K562 (cell line): ENCODE measurements at regions not wholly inside any gene's neighbourhood (a gene's known extent, or its start where the extent isn't known, plus 50 kb on each side); places are given as distances from the start of the nearest gene placed in this dataset.

ENCODE experiments used
- ETV6 ChIP-seq, 3 experiments: fragments of 150-350 bp in 1 of 3; sonication (generic) in 1 of 3; formaldehyde crosslinking in 1 of 3; IDR thresholded peaks; 2 replicates each; pipeline versions ENCODE4 v1.6.1 to v1.8.0; 2014 to 2022; ENCODE audit warnings: borderline replicate concordance in 2 of 3, low read depth in 2 of 3, antibody characterized with exemption in 1 of 3, low read length in 1 of 3, mild to moderate bottlenecking in 1 of 3, missing genetic modification reagents in 1 of 3
- IRF2 ChIP-seq: sonication (generic); formaldehyde crosslinking; IDR thresholded peaks from 2 replicates; pipeline ENCODE4 v1.8.1; 2022; ENCODE audit warnings: mild to moderate bottlenecking, missing genetic modification reagents
- NFIC ChIP-seq: fragments of 450-650 bp; IDR thresholded peaks from 2 replicates; pipeline ENCODE4 v1.6.1; 2017; ENCODE audit warnings: mild to moderate bottlenecking, inconsistent platforms
- TRIM24 ChIP-seq, 2 experiments: fragments of 450-650 bp; IDR thresholded peaks; 2 replicates each; pipeline ENCODE4 v1.6.1; 2016
- ZC3H8 ChIP-seq: fragments of 450-650 bp; IDR thresholded peaks from 2 replicates; pipeline ENCODE4 v1.6.1; 2017
- ZNF12 ChIP-seq: sonication (generic); formaldehyde crosslinking; IDR thresholded peaks from 2 replicates; pipeline ENCODE4 v1.4.0; 2020; ENCODE audit warnings: mild to moderate bottlenecking, missing genetic modification reagents
- TF ChIP-seq, protein P1 (sequence below), 2 experiments: fragments of 450-650 bp; formaldehyde crosslinking in 1 of 2; IDR thresholded peaks; 2 replicates each; pipeline versions ENCODE4 v1.4.0 to v1.6.1; 2014 to 2020; ENCODE audit warnings: mild to moderate bottlenecking in 2 of 2, borderline replicate concordance in 1 of 2, low read depth in 1 of 2
- TF ChIP-seq, protein P2 (sequence below): fragments of 250-450 bp; sonication (Bioruptor Pico); IDR thresholded peaks from 2 replicates; pipeline ENCODE4 v1.5.0; 2020; ENCODE audit warnings: mild to moderate bottlenecking, borderline replicate concordance

DNA sequence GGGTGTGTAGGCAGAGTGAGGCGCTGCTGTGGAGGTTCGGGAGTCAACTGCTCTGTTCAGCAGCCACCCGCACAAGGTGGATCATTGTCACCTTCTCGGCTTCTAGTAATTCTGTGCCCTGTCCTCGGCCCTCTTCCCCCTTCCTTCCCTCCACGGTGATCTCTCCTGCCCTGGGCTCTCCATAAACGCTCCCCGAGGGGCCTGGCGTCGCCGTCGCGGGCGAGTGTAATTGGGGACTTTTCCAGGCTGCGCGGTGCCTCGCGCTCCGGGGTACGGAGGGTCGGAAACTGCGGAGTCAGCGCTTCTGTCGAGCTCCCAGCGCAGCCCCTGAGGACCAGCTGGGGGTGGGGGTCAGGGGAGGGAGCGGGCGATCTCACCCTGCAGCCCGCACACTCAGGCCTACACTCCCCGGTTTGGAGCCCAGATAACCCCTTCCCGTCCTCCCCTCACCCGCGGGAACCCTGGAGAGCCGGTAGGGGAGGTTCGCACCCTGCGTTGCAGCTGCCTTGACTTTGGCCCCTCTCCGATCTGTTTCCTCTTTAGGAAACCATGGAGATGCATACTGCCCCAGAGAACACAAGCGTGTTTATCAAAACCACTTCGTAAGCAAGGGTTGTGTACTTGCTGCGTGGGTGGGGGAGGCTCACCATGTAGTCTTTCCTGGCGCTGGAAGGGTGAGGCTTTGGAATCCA, 188.3 kb upstream of the ZNF618 start:
- no peak for TF ChIP-seq NFIC
- no peak for TF ChIP-seq ZNF12 (CRISPR knock-in tag)
- no peak for TF ChIP-seq TRIM24 (IDR thresholded peaks at IDR 0.05)
- TF ChIP-seq, protein P1, sequence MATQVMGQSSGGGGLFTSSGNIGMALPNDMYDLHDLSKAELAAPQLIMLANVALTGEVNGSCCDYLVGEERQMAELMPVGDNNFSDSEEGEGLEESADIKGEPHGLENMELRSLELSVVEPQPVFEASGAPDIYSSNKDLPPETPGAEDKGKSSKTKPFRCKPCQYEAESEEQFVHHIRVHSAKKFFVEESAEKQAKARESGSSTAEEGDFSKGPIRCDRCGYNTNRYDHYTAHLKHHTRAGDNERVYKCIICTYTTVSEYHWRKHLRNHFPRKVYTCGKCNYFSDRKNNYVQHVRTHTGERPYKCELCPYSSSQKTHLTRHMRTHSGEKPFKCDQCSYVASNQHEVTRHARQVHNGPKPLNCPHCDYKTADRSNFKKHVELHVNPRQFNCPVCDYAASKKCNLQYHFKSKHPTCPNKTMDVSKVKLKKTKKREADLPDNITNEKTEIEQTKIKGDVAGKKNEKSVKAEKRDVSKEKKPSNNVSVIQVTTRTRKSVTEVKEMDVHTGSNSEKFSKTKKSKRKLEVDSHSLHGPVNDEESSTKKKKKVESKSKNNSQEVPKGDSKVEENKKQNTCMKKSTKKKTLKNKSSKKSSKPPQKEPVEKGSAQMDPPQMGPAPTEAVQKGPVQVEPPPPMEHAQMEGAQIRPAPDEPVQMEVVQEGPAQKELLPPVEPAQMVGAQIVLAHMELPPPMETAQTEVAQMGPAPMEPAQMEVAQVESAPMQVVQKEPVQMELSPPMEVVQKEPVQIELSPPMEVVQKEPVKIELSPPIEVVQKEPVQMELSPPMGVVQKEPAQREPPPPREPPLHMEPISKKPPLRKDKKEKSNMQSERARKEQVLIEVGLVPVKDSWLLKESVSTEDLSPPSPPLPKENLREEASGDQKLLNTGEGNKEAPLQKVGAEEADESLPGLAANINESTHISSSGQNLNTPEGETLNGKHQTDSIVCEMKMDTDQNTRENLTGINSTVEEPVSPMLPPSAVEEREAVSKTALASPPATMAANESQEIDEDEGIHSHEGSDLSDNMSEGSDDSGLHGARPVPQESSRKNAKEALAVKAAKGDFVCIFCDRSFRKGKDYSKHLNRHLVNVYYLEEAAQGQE (IDR thresholded peaks at IDR 0.05; ENCODE audit: borderline replicate concordance): no peak
- TF ChIP-seq, protein P1 (CRISPR knock-in tag; IDR thresholded peaks at IDR 0.05; ENCODE audit: low read depth): no peak
- no peak for TF ChIP-seq IRF2
- TF ChIP-seq ETV6 (IDR thresholded peaks at IDR 0.05; ENCODE audit: borderline replicate concordance in 1 of 2, low read depth in 2 of 2, low read length in 1 of 2): no peak
- no peak for TF ChIP-seq ETV6 (CRISPR knock-in tag; IDR thresholded peaks at IDR 0.05; ENCODE audit: borderline replicate concordance)
- TF ChIP-seq ZC3H8: no peak
- TF ChIP-seq, protein P2, sequence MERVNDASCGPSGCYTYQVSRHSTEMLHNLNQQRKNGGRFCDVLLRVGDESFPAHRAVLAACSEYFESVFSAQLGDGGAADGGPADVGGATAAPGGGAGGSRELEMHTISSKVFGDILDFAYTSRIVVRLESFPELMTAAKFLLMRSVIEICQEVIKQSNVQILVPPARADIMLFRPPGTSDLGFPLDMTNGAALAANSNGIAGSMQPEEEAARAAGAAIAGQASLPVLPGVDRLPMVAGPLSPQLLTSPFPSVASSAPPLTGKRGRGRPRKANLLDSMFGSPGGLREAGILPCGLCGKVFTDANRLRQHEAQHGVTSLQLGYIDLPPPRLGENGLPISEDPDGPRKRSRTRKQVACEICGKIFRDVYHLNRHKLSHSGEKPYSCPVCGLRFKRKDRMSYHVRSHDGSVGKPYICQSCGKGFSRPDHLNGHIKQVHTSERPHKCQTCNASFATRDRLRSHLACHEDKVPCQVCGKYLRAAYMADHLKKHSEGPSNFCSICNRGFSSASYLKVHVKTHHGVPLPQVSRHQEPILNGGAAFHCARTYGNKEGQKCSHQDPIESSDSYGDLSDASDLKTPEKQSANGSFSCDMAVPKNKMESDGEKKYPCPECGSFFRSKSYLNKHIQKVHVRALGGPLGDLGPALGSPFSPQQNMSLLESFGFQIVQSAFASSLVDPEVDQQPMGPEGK (CRISPR knock-in tag): no peak
